Spinal cord (tissue), 9 donors: ENCODE measurements at regions not wholly inside any gene's neighbourhood (a gene's known extent, or its start where the extent isn't known, plus 50 kb on each side); places are given as distances from the start of the nearest gene placed in this dataset.
"Not testable (repeated sequence)": the region's sequence is repeated elsewhere in the genome, so short reads cannot be mapped to it uniquely, and the experiment has no call there.

Experiments used
- DNase-seq, 6 donors: peaks; one replicate each; pipeline versions ENCODE4 v3.0.0 to v3.0.0-alpha.2; 2013 to 2015; ENCODE audit warnings: low spot score in 6 of 6, low read depth in 4 of 6
- H3K27ac ChIP-seq: one replicate; pipeline ENCODE4 v1.5.1; 2013; ENCODE audit warnings: low read depth, low read length, control low read depth
- H3K27me3 ChIP-seq: one replicate; pipeline ENCODE4 v1.6.1; 2013; ENCODE audit warnings: low read length; ENCODE audit not compliant: control insufficient read depth, insufficient read depth
- H3K36me3 ChIP-seq: one replicate; pipeline ENCODE4 v1.6.1; 2013; ENCODE audit warnings: low read length; ENCODE audit not compliant: control insufficient read depth, insufficient read depth
- H3K4me1 ChIP-seq: one replicate; pipeline ENCODE4 v1.6.1; 2013; ENCODE audit warnings: low read length; ENCODE audit not compliant: control insufficient read depth, insufficient read depth
- H3K4me3 ChIP-seq: one replicate; pipeline ENCODE4 v1.5.1; 2013; ENCODE audit warnings: low read depth, low read length, control low read depth
- H3K9me3 ChIP-seq: one replicate; pipeline ENCODE4 v1.6.1; 2013; ENCODE audit warnings: low read length; ENCODE audit not compliant: control insufficient read depth, insufficient read depth
- WGBS: methylation state at CpG from one replicate; pipeline ENCODE4 v1.1.5; 2013; ENCODE audit warnings: missing lambda C conversion rate; ENCODE audit not compliant: insufficient coverage; 5-methylcytosine and 5-hydroxymethylcytosine counted together
- donor health status: healthy.

DNA sequence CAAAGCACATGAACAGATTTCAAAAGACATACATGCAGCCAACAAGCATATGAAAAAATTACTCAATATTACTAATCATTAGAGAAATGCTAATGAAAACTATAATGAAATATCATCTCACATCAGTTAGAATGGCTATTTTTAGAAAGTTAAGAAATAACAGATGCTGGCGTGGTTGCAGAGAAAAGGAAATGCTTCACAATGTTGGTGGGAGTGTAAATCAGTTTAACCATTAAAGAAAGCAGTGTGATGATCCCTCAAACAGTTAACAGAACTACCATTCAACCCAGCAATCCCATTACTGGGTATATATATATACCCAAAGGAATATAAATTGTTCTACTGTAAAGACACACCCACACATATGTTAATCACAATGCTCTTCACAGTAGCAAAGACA, 117.7 kb upstream of the SETBP1 start:
- Histone ChIP-seq H3K27me3 (no peaks in the 10 kb centered on the region), H3K36me3 (no peaks in the 10 kb centered on the region), H3K4me1 (no peaks in the 10 kb centered on the region), H3K4me3 (no peak overlapping the region), H3K9me3 (no peaks in the 10 kb centered on the region), H3K27ac (no peak overlapping the region)
- DNase-seq = no peak
- no CpG with 5 or more reads among the region's 1 CpG for WGBS

DNA sequence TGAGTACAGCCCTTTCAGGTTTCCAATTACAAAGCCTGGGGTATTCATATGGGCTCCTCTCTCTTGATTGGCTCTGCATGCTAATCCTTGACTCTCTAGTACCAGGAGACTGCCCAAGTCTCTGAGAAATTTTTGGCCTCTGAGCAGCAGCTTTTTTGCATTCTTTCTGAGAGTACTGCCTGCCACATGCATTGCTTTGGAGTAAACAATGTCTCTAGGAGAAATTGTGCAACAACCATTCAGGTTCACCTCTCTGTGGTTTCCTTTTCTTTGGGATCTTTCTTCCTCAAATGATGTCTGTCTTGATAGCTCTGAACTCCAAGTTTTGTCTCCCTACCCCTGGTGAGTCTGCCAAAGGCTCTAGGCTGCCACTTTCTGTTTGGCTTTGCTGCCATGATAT, 115.8 kb upstream of the SETBP1 start:
- Histone ChIP-seq H3K9me3 (no peaks in the 10 kb centered on the region), H3K4me1 (no peaks in the 10 kb centered on the region), H3K27me3 (no peaks in the 10 kb centered on the region), H3K27ac (no peak overlapping the region), H3K36me3 (no peaks in the 10 kb centered on the region), H3K4me3 (no peak overlapping the region)
- peak in 2 of 6 donors; percentile 19 to 72 for DNase-seq

DNA sequence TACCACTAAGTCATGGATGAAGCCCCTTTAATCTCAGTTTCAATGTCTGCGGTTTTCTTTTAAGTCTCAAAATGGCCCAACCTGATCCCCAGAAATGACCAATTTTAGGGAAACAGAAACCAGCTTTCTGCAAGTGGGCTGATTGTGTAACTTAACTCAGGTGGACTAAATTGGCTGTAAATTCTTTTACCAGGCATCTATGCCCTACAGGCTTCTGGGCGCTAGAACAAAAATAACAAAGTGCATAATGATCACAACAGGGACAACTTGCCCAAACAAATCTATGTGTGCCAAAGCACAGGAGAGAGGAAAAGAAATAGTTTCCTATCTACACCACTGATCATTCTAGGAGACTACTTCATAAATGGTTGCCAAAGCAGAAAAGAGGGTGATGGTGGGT, 112.3 kb upstream of the SETBP1 start:
- WGBS = no CpG with 5 or more reads among the region's 2 CpGs
- no peaks in the 10 kb centered on the region for H3K4me1 ChIP-seq
- no peak overlapping the region for H3K4me3 ChIP-seq
- peak in 1 of 6 donors; percentile 49 for DNase-seq
- no peaks in the 10 kb centered on the region for H3K27me3 ChIP-seq
- H3K9me3 ChIP-seq = no peaks in the 10 kb centered on the region
- no peaks in the 10 kb centered on the region for H3K36me3 ChIP-seq
- no peak overlapping the region for H3K27ac ChIP-seq

DNA sequence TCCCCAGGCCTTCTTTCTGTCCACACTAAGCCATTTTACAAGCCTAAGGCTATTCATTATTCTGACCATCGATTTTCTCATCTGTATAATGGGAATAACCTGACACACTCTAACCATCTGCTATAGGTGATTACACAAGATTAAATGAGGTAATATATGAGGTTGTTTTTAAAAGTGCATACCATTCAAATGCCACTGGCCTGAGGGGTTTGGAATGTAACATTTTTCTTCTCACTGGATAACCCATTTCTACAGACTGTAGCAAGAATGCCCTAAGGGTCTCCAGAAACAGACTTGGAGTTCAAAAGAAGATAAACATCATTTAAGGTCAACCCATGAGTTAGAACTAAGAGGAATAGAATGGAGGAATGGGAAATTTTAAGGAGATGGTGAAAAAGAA, 111.7 kb upstream of the SETBP1 start:
- no peaks in the 10 kb centered on the region for H3K4me1 ChIP-seq
- H3K27me3 ChIP-seq = no peaks in the 10 kb centered on the region
- no peaks in the 10 kb centered on the region for H3K9me3 ChIP-seq
- no peak overlapping the region for H3K4me3 ChIP-seq
- no peak overlapping the region for H3K27ac ChIP-seq
- WGBS = no CpG with 5 or more reads among the region's 1 CpG
- no peaks in the 10 kb centered on the region for H3K36me3 ChIP-seq
- no peak for DNase-seq

DNA sequence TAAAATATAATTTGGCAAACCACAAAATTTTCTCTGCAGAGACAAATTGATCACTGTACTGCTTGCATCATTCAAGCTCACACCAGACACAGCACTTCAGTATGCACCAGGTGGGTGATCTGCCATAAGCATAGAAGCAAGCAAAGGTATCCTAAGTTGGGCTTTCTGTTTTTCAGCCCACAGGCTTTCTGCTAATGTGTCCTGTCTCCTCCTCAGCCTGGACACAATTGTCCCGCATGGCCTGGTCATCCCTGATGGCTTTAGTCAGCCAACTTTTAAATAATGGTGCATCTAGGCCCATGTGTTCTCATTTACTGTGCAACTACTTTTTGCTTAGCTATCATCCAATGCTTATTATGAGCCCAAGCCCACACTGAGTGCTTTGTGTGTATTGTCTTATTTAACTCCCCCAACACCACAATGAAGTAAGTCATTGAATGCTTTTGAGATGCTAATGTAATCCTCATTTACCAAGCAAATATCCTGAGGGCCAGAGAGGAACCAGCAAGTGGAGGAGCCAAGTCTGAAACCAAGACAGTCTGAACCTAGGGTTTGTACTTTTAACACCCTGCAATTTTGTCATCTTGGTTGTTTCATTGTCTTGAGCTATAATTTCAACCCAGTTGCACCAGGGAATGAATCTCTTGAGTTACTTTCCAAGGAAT, 111.2 kb upstream of the SETBP1 start:
- Histone ChIP-seq H3K36me3 (no peaks in the 10 kb centered on the region), H3K27me3 (no peaks in the 10 kb centered on the region), H3K9me3 (no peaks in the 10 kb centered on the region), H3K4me1 (no peaks in the 10 kb centered on the region), H3K4me3 (no peak overlapping the region), H3K27ac (no peak overlapping the region)
- WGBS = 100% methylated on average over 1 of the region's 1 CpG
- no peak for DNase-seq

DNA sequence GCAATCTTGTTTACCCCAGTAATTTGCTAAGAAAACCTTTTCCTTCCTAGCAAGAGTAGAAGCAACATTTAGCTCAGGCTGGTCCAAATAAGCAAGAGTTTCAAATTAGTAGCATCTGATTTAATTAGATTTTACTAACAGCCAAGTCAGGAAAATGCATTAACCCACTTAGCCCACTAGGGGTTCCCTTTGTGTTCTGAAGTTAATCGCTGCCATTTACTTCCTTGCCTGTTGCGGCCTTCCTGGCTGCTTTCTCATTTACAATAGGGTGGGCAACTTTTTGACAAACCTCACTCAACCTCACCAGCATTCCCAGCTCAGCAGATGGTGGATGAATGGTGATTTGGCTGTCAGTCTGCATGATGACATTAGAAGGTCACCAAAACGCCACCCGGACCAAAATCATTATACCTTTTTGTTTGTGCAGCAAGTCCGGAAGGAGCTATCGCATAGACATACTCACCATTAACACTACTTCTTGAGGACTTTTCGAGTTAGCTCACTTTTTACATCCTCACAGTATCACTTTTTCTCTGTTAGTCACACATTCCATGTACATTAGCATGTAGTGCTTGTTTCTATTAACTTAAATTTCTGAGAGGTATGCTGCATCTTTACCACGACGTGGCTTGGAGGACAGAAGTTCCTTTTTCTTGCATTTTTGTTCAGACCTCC, 101.5 kb upstream of the SETBP1 start:
- 84% methylated on average over 5 of the region's 9 CpGs for WGBS

DNA sequence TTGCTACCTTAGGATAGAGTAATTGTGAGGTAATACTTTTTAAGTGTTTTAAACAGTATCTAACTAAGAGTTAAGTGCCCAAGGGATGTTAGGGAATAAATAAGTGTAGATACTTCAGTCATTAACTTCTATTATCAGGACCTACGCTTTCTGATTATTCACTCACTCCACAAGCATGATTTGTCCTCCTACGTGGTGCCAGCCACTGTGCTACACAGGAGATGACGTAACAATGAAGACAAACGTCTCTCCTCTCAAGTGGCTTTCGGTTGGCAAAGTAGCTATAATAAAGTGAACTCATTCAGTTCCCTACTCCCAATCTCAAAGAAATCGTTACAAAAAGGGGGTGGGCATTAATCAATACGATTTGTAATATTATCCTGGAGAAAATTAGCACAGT, 100.9 kb upstream of the SETBP1 start:
- no peak for DNase-seq
- Histone ChIP-seq H3K27me3 (no peaks in the 10 kb centered on the region), H3K4me3 (no peak overlapping the region), H3K4me1 (no peaks in the 10 kb centered on the region), H3K27ac (no peak overlapping the region), H3K36me3 (no peaks in the 10 kb centered on the region), H3K9me3 (no peaks in the 10 kb centered on the region)
- no CpG with 5 or more reads among the region's 7 CpGs for WGBS

More for the DNA sequence above, 101.5 kb upstream of the SETBP1 start:
- DNase-seq = no peak
- Histone ChIP-seq H3K9me3 (no peaks in the 10 kb centered on the region), H3K27me3 (no peaks in the 10 kb centered on the region), H3K36me3 (no peaks in the 10 kb centered on the region), H3K27ac (no peak overlapping the region), H3K4me1 (no peaks in the 10 kb centered on the region), H3K4me3 (no peak overlapping the region)

DNA sequence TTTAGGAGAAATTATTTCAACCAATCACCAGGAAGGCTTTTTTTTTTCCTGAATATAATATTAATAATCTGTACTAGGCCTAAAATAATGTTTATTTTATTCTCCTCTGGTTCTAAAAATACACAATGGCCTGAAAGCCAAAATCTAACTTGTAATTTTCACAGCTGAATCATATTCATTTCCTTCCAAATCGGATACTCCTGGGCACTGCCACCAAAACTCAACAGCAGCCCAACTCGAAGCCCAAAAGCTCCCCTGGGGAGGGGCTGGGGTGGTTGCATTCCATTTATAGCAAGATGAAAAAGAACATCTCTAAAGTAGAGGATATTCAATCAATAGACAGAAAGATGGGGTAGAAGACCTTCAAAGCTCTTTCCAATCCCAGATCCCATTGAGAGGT, 100.5 kb upstream of the SETBP1 start:
- no peak overlapping the region for H3K27ac ChIP-seq

DNA sequence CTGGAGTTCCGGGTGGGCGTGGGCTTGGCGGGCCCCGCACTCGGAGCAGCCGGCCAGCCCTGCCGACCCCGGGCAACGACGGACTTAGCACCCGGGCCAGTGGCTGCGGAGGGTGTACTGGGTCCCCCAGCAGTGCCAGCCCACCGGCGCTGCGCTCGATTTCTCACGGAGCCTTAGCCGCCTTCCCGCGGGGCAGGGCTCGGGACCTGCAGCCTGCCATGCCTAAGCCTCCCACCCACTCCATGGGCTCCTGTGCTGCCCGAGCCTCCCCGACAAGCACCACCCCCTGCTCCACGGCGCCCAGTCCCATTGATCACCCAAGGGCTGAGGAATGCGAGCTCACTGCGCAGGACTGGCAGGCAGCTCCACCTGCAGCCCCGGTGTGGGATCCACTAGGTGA, 99.9 kb upstream of the SETBP1 start:
- DNase-seq, H3K4me1 ChIP-seq, H3K36me3 ChIP-seq, H3K27me3 ChIP-seq, H3K4me3 ChIP-seq, H3K27ac ChIP-seq, H3K9me3 ChIP-seq: not testable (repeated sequence)
- WGBS = 97% methylated on average over 24 of the region's 28 CpGs

More for the DNA sequence above, 100.5 kb upstream of the SETBP1 start:
- no peaks in the 10 kb centered on the region for H3K9me3 ChIP-seq
- H3K4me3 ChIP-seq = no peak overlapping the region
- DNase-seq = no peak
- H3K4me1 ChIP-seq = no peaks in the 10 kb centered on the region
- WGBS = no CpG with 5 or more reads among the region's 2 CpGs
- H3K36me3 ChIP-seq = no peaks in the 10 kb centered on the region
- H3K27me3 ChIP-seq = no peaks in the 10 kb centered on the region

DNA sequence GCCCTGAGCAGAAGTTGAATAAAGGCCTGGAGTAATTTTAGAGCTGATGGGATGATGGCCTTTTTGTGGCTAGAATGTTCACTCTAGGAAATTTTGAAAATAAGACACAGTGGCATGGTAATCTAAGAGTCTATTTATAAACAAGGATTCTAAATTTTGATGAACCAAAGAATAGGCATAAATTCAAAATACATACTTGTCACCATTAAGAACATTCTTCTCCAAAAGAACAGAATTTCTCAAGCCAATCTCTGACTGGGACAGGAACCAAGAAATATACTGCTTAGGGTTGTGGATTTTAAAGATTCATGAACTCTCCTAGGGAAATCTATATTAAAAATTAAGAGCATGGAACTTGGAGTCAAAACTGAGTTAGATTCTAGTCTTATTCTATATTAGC, 98.2 kb upstream of the SETBP1 start:
- Histone ChIP-seq H3K27me3 (no peaks in the 10 kb centered on the region), H3K9me3 (no peaks in the 10 kb centered on the region), H3K27ac (no peak overlapping the region), H3K4me3 (no peak overlapping the region), H3K36me3 (no peaks in the 10 kb centered on the region), H3K4me1 (no peaks in the 10 kb centered on the region)
- no peak for DNase-seq
